ENCODE measurements at regions not wholly inside any gene's neighbourhood (a gene's known extent, or its start where the extent isn't known, plus 50 kb on each side); places are given as distances from the start of the nearest gene placed in this dataset.

DNA sequence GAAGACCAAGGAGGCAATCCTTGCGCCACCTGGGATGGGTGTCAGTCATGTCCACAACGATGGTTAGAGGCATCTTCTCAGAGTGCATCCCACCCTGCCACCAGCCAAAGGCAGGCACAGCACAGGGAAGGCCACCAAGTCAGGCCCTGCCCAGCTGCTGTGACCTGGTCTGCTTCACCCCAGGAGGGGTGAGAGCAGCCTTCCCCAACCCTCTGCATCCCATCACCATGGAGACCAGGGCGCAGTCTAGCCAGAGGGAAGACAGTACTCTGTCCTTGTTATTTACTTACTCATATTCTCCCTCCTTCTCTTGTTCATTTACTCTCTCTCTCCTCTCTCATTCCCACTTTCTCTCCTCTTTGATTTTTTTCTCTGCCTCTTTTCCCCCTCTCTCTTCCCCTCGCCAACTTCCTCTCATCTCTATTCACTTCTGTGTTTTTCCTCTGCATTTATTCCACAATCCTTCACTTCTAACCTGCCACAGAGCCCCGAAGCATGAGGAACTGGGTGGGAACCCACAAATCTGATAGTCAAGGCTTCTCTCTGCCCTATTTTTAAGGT is 749.4 kb downstream of the UQCRFS1 start:
- Histone ChIP-seq H3K4me1 (ENCODE audit: control insufficient read depth in 5 of 5, insufficient read depth in 5 of 5, low read length in 5 of 5) (peaks cover under 1 to 4% (median 2%) of the 10 kb centered on the region in 5 donors), H3K27me3 (ENCODE audit: control insufficient read depth in 5 of 5, insufficient read depth in 4 of 5, low read length in 5 of 5) (peaks cover 2 to 7% (median 4%) of the 10 kb centered on the region in 5 donors), H3K27ac (ENCODE audit: low read depth, low read length) (no peak overlapping the region), H3K9me3 (ENCODE audit: control insufficient read depth in 5 of 5, low read length in 5 of 5) (no peaks in the 10 kb centered on the region), H3K4me3 (ENCODE audit: low read depth in 1 of 5, low read length in 5 of 5) (no peak overlapping the region), H3K9ac (ENCODE audit: low read length in 5 of 5) (no peak overlapping the region), H3K36me3 (ENCODE audit: control insufficient read depth in 5 of 5, insufficient read depth in 5 of 5, low read length in 5 of 5) (no peaks in the 10 kb centered on the region)

DNA sequence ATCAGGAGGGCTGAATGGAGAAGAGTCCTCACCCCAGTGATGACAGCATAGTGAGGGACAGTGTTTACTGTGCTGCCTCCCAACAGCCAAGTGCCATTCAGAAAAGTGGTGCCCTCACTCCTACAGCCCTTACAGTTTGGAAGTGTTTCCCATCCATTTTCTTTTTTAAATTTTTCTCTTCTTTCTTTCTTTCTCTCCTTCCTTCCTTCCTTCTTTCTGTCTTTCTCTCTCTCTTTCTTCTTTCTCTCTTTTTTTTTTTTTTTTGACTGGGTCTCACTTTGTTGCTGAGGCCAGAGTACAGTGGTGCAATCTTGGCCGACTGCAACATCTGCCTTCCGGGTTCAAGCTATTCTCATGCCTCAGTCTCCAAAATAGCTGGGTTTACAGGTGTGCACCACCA is 755.3 kb downstream of the UQCRFS1 start:
- Histone ChIP-seq H3K9me3 (ENCODE audit: control insufficient read depth in 5 of 5, low read length in 5 of 5) (no peaks in the 10 kb centered on the region), H3K27me3 (ENCODE audit: control insufficient read depth in 5 of 5, insufficient read depth in 4 of 5, low read length in 5 of 5) (no peaks in the 10 kb centered on the region), H3K27ac (ENCODE audit: low read depth, low read length) (no peak overlapping the region)

DNA sequence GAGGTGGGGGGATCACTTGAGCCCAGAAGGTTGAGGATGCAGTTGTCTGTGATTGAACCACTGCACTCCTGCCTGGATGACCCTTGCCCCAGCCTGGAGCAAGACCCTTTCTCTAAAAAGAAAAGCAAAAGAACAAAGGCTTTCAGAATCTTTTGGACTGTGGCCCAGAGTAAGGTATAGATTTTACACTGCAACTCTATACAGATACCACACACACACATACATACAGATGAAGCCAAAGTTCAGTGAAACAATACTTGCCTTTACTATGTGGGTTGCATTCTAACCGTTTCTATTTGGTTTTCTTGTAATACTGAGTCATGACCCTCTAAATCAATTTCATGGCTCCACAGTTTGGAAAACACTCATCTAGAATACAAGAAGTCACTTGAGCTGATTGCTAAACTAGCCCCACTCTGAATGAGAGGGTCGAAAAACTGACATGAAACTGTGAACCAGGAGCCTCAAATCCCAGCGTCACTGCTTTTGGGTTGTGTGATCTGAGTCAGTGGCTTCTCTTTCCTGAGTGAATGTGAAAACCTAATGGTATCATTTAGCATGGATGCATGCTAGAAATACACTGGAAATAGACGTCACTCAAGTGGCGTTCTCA is 756.1 kb downstream of the UQCRFS1 start:
- H3K4me3 ChIP-seq (ENCODE audit: low read depth in 1 of 5, low read length in 5 of 5), result no peak overlapping the region
- H3K9ac ChIP-seq (ENCODE audit: low read length in 5 of 5), result no peak overlapping the region
- H3K4me1 ChIP-seq (ENCODE audit: control insufficient read depth in 5 of 5, insufficient read depth in 5 of 5, low read length in 5 of 5), result no peaks in the 10 kb centered on the region
- H3K27me3 ChIP-seq (ENCODE audit: control insufficient read depth in 5 of 5, insufficient read depth in 4 of 5, low read length in 5 of 5), result no peaks in the 10 kb centered on the region
- no peak overlapping the region for H3K27ac ChIP-seq (ENCODE audit: low read depth, low read length)
- no peaks in the 10 kb centered on the region for H3K36me3 ChIP-seq (ENCODE audit: control insufficient read depth in 5 of 5, insufficient read depth in 5 of 5, low read length in 5 of 5)
- no peaks in the 10 kb centered on the region for H3K9me3 ChIP-seq (ENCODE audit: control insufficient read depth in 5 of 5, low read length in 5 of 5)

More for the DNA sequence above, 755.3 kb downstream of the UQCRFS1 start:
- Histone ChIP-seq H3K4me1 (ENCODE audit: control insufficient read depth in 5 of 5, insufficient read depth in 5 of 5, low read length in 5 of 5) (no peaks in the 10 kb centered on the region), H3K4me3 (ENCODE audit: low read depth in 1 of 5, low read length in 5 of 5) (no peak overlapping the region), H3K36me3 (ENCODE audit: control insufficient read depth in 5 of 5, insufficient read depth in 5 of 5, low read length in 5 of 5) (no peaks in the 10 kb centered on the region), H3K9ac (ENCODE audit: low read length in 5 of 5) (no peak overlapping the region)

DNA sequence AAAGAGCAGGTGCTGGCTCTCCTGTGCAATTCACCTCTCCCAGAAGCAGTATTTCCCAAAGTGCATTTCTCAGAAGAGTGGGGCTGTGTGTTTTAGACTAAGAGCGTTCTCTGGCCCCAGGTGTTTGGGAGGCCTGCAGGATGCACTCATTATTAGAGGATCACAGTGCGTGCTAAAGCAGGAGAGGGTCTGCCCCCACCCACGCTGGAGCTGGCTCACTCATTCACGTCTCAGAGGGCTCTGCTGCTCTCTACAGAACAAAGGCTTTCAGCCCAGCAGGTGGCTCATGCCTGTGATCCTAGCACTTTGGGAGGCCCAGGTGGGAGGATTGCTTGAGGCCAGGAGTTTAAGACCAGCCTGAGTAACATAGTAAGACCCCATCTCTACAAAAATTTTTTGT is 756.7 kb downstream of the UQCRFS1 start:
- H3K36me3 ChIP-seq (ENCODE audit: control insufficient read depth in 5 of 5, insufficient read depth in 5 of 5, low read length in 5 of 5), result no peaks in the 10 kb centered on the region
- H3K4me3 ChIP-seq (ENCODE audit: low read depth in 1 of 5, low read length in 5 of 5), result no peak overlapping the region
- no peaks in the 10 kb centered on the region for H3K9me3 ChIP-seq (ENCODE audit: control insufficient read depth in 5 of 5, low read length in 5 of 5)
- H3K27me3 ChIP-seq (ENCODE audit: control insufficient read depth in 5 of 5, insufficient read depth in 4 of 5, low read length in 5 of 5), result no peaks in the 10 kb centered on the region
- H3K27ac ChIP-seq (ENCODE audit: low read depth, low read length), result no peak overlapping the region
- no peak overlapping the region for H3K9ac ChIP-seq (ENCODE audit: low read length in 5 of 5)
- H3K4me1 ChIP-seq (ENCODE audit: control insufficient read depth in 5 of 5, insufficient read depth in 5 of 5, low read length in 5 of 5), result no peaks in the 10 kb centered on the region

DNA sequence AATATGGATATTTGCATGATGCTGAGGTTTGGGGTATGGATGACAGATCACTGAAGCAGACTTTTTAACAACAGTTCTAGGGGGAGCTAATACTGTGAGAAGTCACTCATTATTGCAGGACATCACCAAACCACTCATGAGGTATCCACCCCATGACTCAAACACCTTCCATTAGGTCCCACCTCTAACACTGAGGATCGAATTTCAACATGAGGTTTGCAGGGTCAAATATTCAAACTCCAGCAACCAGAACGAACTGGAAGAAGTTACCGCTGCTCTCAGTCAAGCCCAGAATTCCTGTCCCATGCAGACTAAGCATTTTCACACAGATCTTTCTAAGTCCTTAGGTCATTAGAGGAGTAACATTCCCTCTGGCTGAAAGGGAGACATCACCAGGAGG is 758.9 kb downstream of the UQCRFS1 start:
- no peaks in the 10 kb centered on the region for H3K27me3 ChIP-seq (ENCODE audit: control insufficient read depth in 5 of 5, insufficient read depth in 4 of 5, low read length in 5 of 5)
- H3K9ac ChIP-seq (ENCODE audit: low read length in 5 of 5), result no peak overlapping the region
- H3K4me3 ChIP-seq (ENCODE audit: low read depth in 1 of 5, low read length in 5 of 5), result no peak overlapping the region
- H3K36me3 ChIP-seq (ENCODE audit: control insufficient read depth in 5 of 5, insufficient read depth in 5 of 5, low read length in 5 of 5), result no peaks in the 10 kb centered on the region
- H3K9me3 ChIP-seq (ENCODE audit: control insufficient read depth in 5 of 5, low read length in 5 of 5), result no peaks in the 10 kb centered on the region
- H3K27ac ChIP-seq (ENCODE audit: low read depth, low read length), result no peak overlapping the region
- H3K4me1 ChIP-seq (ENCODE audit: control insufficient read depth in 5 of 5, insufficient read depth in 5 of 5, low read length in 5 of 5), result no peaks in the 10 kb centered on the region

DNA sequence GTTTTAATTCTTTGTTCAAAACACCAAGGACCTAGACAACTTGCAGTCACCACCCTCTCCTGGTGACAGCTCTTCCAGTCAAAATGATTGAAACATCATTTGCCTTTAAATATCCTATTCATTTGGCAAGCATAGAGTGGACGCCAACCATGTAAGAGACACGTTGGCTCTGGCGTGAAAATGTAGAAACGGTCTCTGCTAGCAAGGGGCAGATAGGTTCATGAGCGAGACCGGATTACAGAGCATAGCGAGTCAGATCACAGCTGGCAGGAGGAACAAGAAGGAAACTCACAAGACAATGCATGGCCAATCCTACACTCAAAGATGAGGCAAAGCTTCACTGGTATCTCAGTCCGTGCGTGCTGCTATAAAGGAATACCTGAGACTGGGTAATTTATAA is 759.5 kb downstream of the UQCRFS1 start:
- Histone ChIP-seq H3K4me1 (ENCODE audit: control insufficient read depth in 5 of 5, insufficient read depth in 5 of 5, low read length in 5 of 5) (no peaks in the 10 kb centered on the region), H3K9me3 (ENCODE audit: control insufficient read depth in 5 of 5, low read length in 5 of 5) (no peaks in the 10 kb centered on the region), H3K27me3 (ENCODE audit: control insufficient read depth in 5 of 5, insufficient read depth in 4 of 5, low read length in 5 of 5) (no peaks in the 10 kb centered on the region), H3K36me3 (ENCODE audit: control insufficient read depth in 5 of 5, insufficient read depth in 5 of 5, low read length in 5 of 5) (no peaks in the 10 kb centered on the region), H3K9ac (ENCODE audit: low read length in 5 of 5) (no peak overlapping the region), H3K4me3 (ENCODE audit: low read depth in 1 of 5, low read length in 5 of 5) (no peak overlapping the region), H3K27ac (ENCODE audit: low read depth, low read length) (no peak overlapping the region)

DNA sequence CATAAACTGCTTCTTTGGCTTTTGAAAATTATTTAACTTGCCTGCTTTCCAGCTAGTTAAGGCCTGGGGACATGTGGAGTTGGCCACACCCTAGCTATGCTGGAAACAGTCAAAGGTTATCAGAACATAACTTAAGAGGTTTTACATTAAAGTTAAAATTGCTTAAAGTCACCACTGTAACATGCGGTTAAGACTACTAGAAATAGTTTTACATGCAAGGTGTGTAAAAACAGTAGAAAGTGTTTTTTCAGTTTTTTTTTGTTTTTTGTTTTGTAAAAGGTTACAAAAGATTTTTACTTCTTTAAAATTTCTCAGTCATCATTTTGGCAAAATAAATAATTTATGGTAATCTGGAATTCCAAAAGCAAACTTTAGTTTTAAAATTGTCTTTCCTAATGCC is 763.1 kb downstream of the UQCRFS1 start:
- Histone ChIP-seq H3K27ac (ENCODE audit: low read depth, low read length) (no peak overlapping the region), H3K27me3 (ENCODE audit: control insufficient read depth in 5 of 5, insufficient read depth in 4 of 5, low read length in 5 of 5) (no peaks in the 10 kb centered on the region), H3K4me1 (ENCODE audit: control insufficient read depth in 5 of 5, insufficient read depth in 5 of 5, low read length in 5 of 5) (no peaks in the 10 kb centered on the region), H3K9ac (ENCODE audit: low read length in 5 of 5) (no peak overlapping the region), H3K36me3 (ENCODE audit: control insufficient read depth in 5 of 5, insufficient read depth in 5 of 5, low read length in 5 of 5) (no peaks in the 10 kb centered on the region), H3K4me3 (ENCODE audit: low read depth in 1 of 5, low read length in 5 of 5) (no peak overlapping the region), H3K9me3 (ENCODE audit: control insufficient read depth in 5 of 5, low read length in 5 of 5) (no peaks in the 10 kb centered on the region)

DNA sequence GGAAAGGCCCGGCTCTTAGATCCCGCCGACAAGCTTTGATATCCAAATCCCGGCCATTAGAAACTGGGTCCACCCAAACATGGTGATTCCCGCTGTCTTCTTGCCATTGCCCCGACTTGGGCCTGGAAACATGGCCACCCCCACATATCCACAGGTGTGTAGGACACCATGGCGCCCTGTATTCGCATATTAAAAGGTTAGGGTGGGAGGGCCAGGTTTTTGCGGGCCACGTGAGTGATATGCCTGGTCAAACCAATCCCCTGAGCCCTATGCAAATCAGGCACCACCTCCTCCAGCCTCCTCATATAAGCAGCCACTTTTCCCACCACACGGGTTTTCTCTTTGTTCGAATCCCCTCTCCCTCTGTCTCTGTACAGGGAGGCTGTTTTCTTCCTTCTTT is 766.4 kb downstream of the UQCRFS1 start:
- no peaks in the 10 kb centered on the region for H3K36me3 ChIP-seq (ENCODE audit: control insufficient read depth in 5 of 5, insufficient read depth in 5 of 5, low read length in 5 of 5)
- no peak overlapping the region for H3K9ac ChIP-seq (ENCODE audit: low read length in 5 of 5)
- no peaks in the 10 kb centered on the region for H3K27me3 ChIP-seq (ENCODE audit: control insufficient read depth in 5 of 5, insufficient read depth in 4 of 5, low read length in 5 of 5)
- no peak overlapping the region for H3K4me3 ChIP-seq (ENCODE audit: low read depth in 1 of 5, low read length in 5 of 5)
- H3K9me3 ChIP-seq (ENCODE audit: control insufficient read depth in 5 of 5, low read length in 5 of 5), result no peaks in the 10 kb centered on the region
- H3K4me1 ChIP-seq (ENCODE audit: control insufficient read depth in 5 of 5, insufficient read depth in 5 of 5, low read length in 5 of 5), result no peaks in the 10 kb centered on the region
- no peak overlapping the region for H3K27ac ChIP-seq (ENCODE audit: low read depth, low read length)

DNA sequence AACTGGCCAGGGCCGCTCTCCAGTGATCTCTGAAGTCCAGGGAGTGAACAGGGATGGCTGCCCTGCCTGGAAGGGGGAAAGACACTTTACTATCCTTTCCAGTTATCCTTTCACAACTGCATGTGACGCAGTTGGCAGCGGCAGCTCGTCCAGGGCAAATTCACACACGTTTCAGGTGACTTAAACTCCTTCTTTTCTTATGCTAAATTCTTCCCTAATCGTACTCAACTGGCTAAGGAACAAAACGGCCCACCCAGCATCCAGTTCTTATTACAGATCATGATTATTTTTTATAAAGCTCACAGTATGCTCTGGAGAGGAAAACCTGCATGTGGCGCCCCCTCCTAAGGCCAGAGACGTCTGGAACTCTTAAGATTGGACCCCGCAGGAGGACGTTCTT is 767.1 kb downstream of the UQCRFS1 start:
- no peaks in the 10 kb centered on the region for H3K27me3 ChIP-seq (ENCODE audit: control insufficient read depth in 5 of 5, insufficient read depth in 4 of 5, low read length in 5 of 5)
- no peaks in the 10 kb centered on the region for H3K9me3 ChIP-seq (ENCODE audit: control insufficient read depth in 5 of 5, low read length in 5 of 5)
- no peak overlapping the region for H3K4me3 ChIP-seq (ENCODE audit: low read depth in 1 of 5, low read length in 5 of 5)
- H3K4me1 ChIP-seq (ENCODE audit: control insufficient read depth in 5 of 5, insufficient read depth in 5 of 5, low read length in 5 of 5), result no peaks in the 10 kb centered on the region
- no peaks in the 10 kb centered on the region for H3K36me3 ChIP-seq (ENCODE audit: control insufficient read depth in 5 of 5, insufficient read depth in 5 of 5, low read length in 5 of 5)
- H3K27ac ChIP-seq (ENCODE audit: low read depth, low read length), result no peak overlapping the region
- no peak overlapping the region for H3K9ac ChIP-seq (ENCODE audit: low read length in 5 of 5)

DNA sequence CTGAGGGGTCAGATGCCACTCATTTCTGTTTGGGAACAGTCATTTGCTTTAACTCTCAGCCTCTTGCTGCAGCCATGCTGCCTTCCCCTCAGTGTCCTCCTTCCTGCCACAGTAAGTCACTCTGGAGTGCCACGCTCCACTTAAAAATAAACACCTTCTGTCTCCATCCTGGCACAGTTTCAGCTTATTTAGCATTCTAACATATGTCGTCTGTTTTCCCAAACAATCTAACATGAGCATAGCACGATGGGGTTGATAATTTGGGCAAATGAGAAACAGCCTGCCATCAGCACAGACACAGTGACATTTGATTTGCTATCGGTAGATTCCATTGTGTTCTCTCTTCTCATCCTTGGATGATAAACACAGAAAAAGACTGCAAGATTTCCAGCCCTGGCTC is 768.6 kb downstream of the UQCRFS1 start:
- no peaks in the 10 kb centered on the region for H3K27me3 ChIP-seq (ENCODE audit: control insufficient read depth in 5 of 5, insufficient read depth in 4 of 5, low read length in 5 of 5)
- H3K4me1 ChIP-seq (ENCODE audit: control insufficient read depth in 5 of 5, insufficient read depth in 5 of 5, low read length in 5 of 5), result no peaks in the 10 kb centered on the region
- no peak overlapping the region for H3K4me3 ChIP-seq (ENCODE audit: low read depth in 1 of 5, low read length in 5 of 5)

More for the DNA sequence above, 768.6 kb downstream of the UQCRFS1 start:
- H3K9me3 ChIP-seq (ENCODE audit: control insufficient read depth in 5 of 5, low read length in 5 of 5), result no peaks in the 10 kb centered on the region
- H3K9ac ChIP-seq (ENCODE audit: low read length in 5 of 5), result no peak overlapping the region
- H3K36me3 ChIP-seq (ENCODE audit: control insufficient read depth in 5 of 5, insufficient read depth in 5 of 5, low read length in 5 of 5), result no peaks in the 10 kb centered on the region
- H3K27ac ChIP-seq (ENCODE audit: low read depth, low read length), result no peak overlapping the region
